PC-3 (cell line): ENCODE measurements at regions not wholly inside any gene's neighbourhood (a gene's known extent, or its start where the extent isn't known, plus 50 kb on each side); places are given as distances from the start of the nearest gene placed in this dataset.
"Not testable (repeated sequence)": the region's sequence is repeated elsewhere in the genome, so short reads cannot be mapped to it uniquely, and the experiment has no call there.

Experiments
- ATAC-seq: fragments of 200-7000 bp; cut with Tn5 transposase; 2 replicates; pipeline ENCODE4 v1.9.1; 2020; ENCODE audit warnings: mild to moderate bottlenecking, moderate library complexity
- BruUV-seq: library from RNA; stranded (reverse); fragments of 400-500 nt; replicated peaks from 2 replicates; lab custom pipeline; 2021; lab: Mats Ljungman, UMichigan
- CTCF ChIA-PET: fragments of 300-600 bp; sonication (Branson Sonifier 250); formaldehyde crosslinking; loops from one replicate; lab custom pipeline; 2022; ENCODE audit warnings: antibody characterized with exemption; lab: Charles Lee
- POLR2A ChIA-PET: fragments of 300-600 bp; sonication (Branson Sonifier 250); formaldehyde crosslinking; loops from one replicate; lab custom pipeline; 2022; ENCODE audit warnings: antibody characterized with exemption; ENCODE audit not compliant: unreplicated experiment; lab: Charles Lee
- DNase-seq: peaks from one replicate; pipeline ENCODE4 v3.0.0-alpha.2; 2015
- H2AFZ ChIP-seq: fragments of 300-600 bp; sonication (generic); 2 replicates; pipeline ENCODE4 v1.6.0; 2016; ENCODE audit warnings: antibody characterized with exemption, low read length
- H3F3A ChIP-seq: fragments of 300-600 bp; sonication (generic); one replicate; pipeline ENCODE4 v1.6.0; 2017; ENCODE audit warnings: antibody characterized with exemption, low read length, control low read depth, mild to moderate bottlenecking; ENCODE audit not compliant: unreplicated experiment
- H3K27ac ChIP-seq: fragments of 300-600 bp; sonication (generic); 2 replicates; pipeline ENCODE4 v1.5.1; 2016; ENCODE audit warnings: mild to moderate bottlenecking, low read length
- H3K27me3 ChIP-seq: fragments of 300-600 bp; sonication (generic); 2 replicates; pipeline ENCODE4 v1.6.1; 2016; ENCODE audit warnings: low read length, mixed read lengths
- H3K36me3 ChIP-seq: fragments of 300-600 bp; sonication (generic); 2 replicates; pipeline ENCODE4 v1.6.1; 2016; ENCODE audit warnings: low read depth, mixed run types, low read length, mixed read lengths
- H3K4me1 ChIP-seq: fragments of 300-600 bp; sonication (generic); 2 replicates; pipeline ENCODE4 v1.5.1; 2016; ENCODE audit warnings: low read length; ENCODE audit not compliant: insufficient read depth
- H3K4me2 ChIP-seq: fragments of 300-600 bp; sonication (generic); 2 replicates; pipeline ENCODE4 v1.6.0; 2016; ENCODE audit warnings: low read length
- H3K4me3 ChIP-seq: fragments of 300-600 bp; sonication (generic); 2 replicates; pipeline ENCODE4 v1.5.1; 2016; ENCODE audit warnings: mild to moderate bottlenecking, low read length, mixed read lengths
- H3K79me2 ChIP-seq: fragments of 300-600 bp; sonication (generic); 2 replicates; pipeline ENCODE4 v1.6.1; 2017; ENCODE audit warnings: low read length, mixed read lengths
- H3K9ac ChIP-seq: fragments of 300-600 bp; sonication (generic); 2 replicates; pipeline ENCODE4 v1.6.0; 2016; ENCODE audit warnings: mild to moderate bottlenecking, low read length
- H3K9me2 ChIP-seq: fragments of 300-600 bp; sonication (generic); replicated peaks from 2 replicates; pipeline ENCODE4 v1.6.1; 2016; ENCODE audit warnings: mixed run types, low read length, mixed read lengths
- H3K9me3 ChIP-seq: fragments of 300-600 bp; sonication (generic); 2 replicates; pipeline ENCODE4 v1.6.1; 2016; ENCODE audit warnings: low read length, mixed read lengths
- H4K20me1 ChIP-seq: fragments of 300-600 bp; sonication (generic); 2 replicates; pipeline ENCODE4 v1.6.1; 2016; ENCODE audit warnings: low read length, mixed read lengths
- CTCF ChIP-seq: fragments of 300-600 bp; sonication (generic); conservative IDR thresholded peaks from 2 replicates; pipeline ENCODE4 v1.5.1; 2017; ENCODE audit warnings: antibody characterized with exemption, low read depth, mild to moderate bottlenecking, low read length
- EZH2 ChIP-seq: fragments of 300-600 bp; sonication (generic); IDR thresholded peaks from one replicate; pipeline ENCODE4 v1.6.1; 2017; ENCODE audit warnings: antibody characterized with exemption, mild to moderate bottlenecking, low read length; ENCODE audit not compliant: unreplicated experiment
- EZH2phosphoT487 ChIP-seq: fragments of 300-600 bp; sonication (generic); IDR thresholded peaks from 2 replicates; pipeline ENCODE4 v1.6.1; 2018; ENCODE audit warnings: mild to moderate bottlenecking, antibody characterized with exemption, low read length, borderline replicate concordance
- intact Hi-C: fragments of 100-400 bp; cut with micrococcal nuclease; formaldehyde crosslinking; loops from 2 replicates; pipeline ENCODE4 v1.9.0; 2023

- ATAC-seq (no peak), DNase-seq (no peak)
- intact Hi-C loops, result no loop called here
- H4K20me1 ChIP-seq, result no peaks in the 10 kb centered on the region
- H3K4me2 ChIP-seq, result no peak overlapping the region
- no peak overlapping the region for H3K4me3 ChIP-seq
- POLR2A ChIA-PET, result no interaction called here
- CTCF ChIA-PET, result no interaction called here
- H3K4me1 ChIP-seq, result no peaks in the 10 kb centered on the region
- no peak overlapping the region for H3K27ac ChIP-seq
- no peaks in the 10 kb centered on the region for H3K79me2 ChIP-seq
- no peaks in the 10 kb centered on the region for H3F3A ChIP-seq
- H3K9me2 ChIP-seq, result no peaks in the 10 kb centered on the region
- no peaks in the 10 kb centered on the region for H3K27me3 ChIP-seq
- no peak for TF ChIP-seq EZH2phosphoT487
- TF ChIP-seq CTCF, result no peak
- TF ChIP-seq EZH2, result no peak
- no peak overlapping the region for H3K9ac ChIP-seq
- H3K36me3 ChIP-seq, result no peaks in the 10 kb centered on the region
- no peak overlapping the region for H2AFZ ChIP-seq
- H3K9me3 ChIP-seq, result no peaks in the 10 kb centered on the region
- no TSS peak for BruUV-seq
Observed at GRCh38 chr3:75262661-75263060, 401.5 kb upstream of the FRG2C start.

GRCh38 chr3:75265897-75266296 is 398.2 kb upstream of the FRG2C start:
- H3K9ac ChIP-seq, result no peak overlapping the region
- ChIA-PET CTCF (no interaction called here), POLR2A (no interaction called here)
- H4K20me1 ChIP-seq, result no peaks in the 10 kb centered on the region
- ATAC-seq (no peak), DNase-seq (no peak)
- no peaks in the 10 kb centered on the region for H3K9me3 ChIP-seq
- no TSS peak for BruUV-seq
- no peaks in the 10 kb centered on the region for H3K79me2 ChIP-seq
- no peaks in the 10 kb centered on the region for H3K27me3 ChIP-seq
- TF ChIP-seq CTCF (no peak), EZH2phosphoT487 (no peak), EZH2 (no peak)
- H3K4me3 ChIP-seq, result no peak overlapping the region
- no peaks in the 10 kb centered on the region for H3K9me2 ChIP-seq
- no peaks in the 10 kb centered on the region for H3F3A ChIP-seq
- H2AFZ ChIP-seq, result no peak overlapping the region
- no peak overlapping the region for H3K27ac ChIP-seq
- no peak overlapping the region for H3K4me2 ChIP-seq
- intact Hi-C loops, result no loop called here
- H3K36me3 ChIP-seq, result no peaks in the 10 kb centered on the region
- H3K4me1 ChIP-seq, result no peaks in the 10 kb centered on the region

GRCh38 chr3:75268576-75268975 is 395.6 kb upstream of the FRG2C start:
- H3K4me1 ChIP-seq, H3F3A ChIP-seq, intact Hi-C loops, H3K27ac ChIP-seq, DNase-seq, H3K9ac ChIP-seq, H3K9me2 ChIP-seq, H3K4me2 ChIP-seq, H3K4me3 ChIP-seq, H3K79me2 ChIP-seq, CTCF ChIA-PET, BruUV-seq, H2AFZ ChIP-seq, POLR2A ChIA-PET, H4K20me1 ChIP-seq, H3K9me3 ChIP-seq, H3K36me3 ChIP-seq, ATAC-seq, H3K27me3 ChIP-seq: not testable (repeated sequence)

GRCh38 chr3:75272237-75272636 is 391.9 kb upstream of the FRG2C start:
- H3K9me3 ChIP-seq, H2AFZ ChIP-seq, H3K27ac ChIP-seq, ATAC-seq, H3K9me2 ChIP-seq, H3K36me3 ChIP-seq, BruUV-seq, H4K20me1 ChIP-seq, H3K27me3 ChIP-seq, H3K4me3 ChIP-seq, H3K9ac ChIP-seq, POLR2A ChIA-PET, H3F3A ChIP-seq, H3K4me2 ChIP-seq, intact Hi-C loops, H3K79me2 ChIP-seq, H3K4me1 ChIP-seq, CTCF ChIA-PET, DNase-seq: not testable (repeated sequence)
